Neural progenitor cell (in vitro differentiated cells): ENCODE measurements at regions not wholly inside any gene's neighbourhood (a gene's known extent, or its start where the extent isn't known, plus 50 kb on each side); places are given as distances from the start of the nearest gene placed in this dataset.

Experiments
- DNase-seq: peaks from one replicate; pipeline ENCODE4 v3.0.0-alpha.2; 2016; ENCODE audit warnings: low spot score
- H2AFZ ChIP-seq: fragments of 200-600 bp; sonication (generic); replicated peaks from 2 replicates; pipeline ENCODE4 v1.6.1; 2016; ENCODE audit warnings: antibody characterized with exemption
- H3F3A ChIP-seq: fragments of 200-600 bp; sonication (generic); 2 replicates; pipeline ENCODE4 v1.6.1; 2016; ENCODE audit warnings: antibody characterized with exemption, low read depth
- H3K27ac ChIP-seq: fragments of 200-600 bp; sonication (generic); 2 replicates; pipeline ENCODE4 v1.5.1; 2016; ENCODE audit warnings: mild to moderate bottlenecking
- H3K27me3 ChIP-seq: fragments of 200-600 bp; sonication (generic); 2 replicates; pipeline ENCODE4 v1.6.1; 2016; ENCODE audit warnings: mild to moderate bottlenecking, moderate library complexity
- H3K36me3 ChIP-seq: fragments of 200-600 bp; sonication (generic); 2 replicates; pipeline ENCODE4 v1.5.1; 2016
- H3K4me1 ChIP-seq: fragments of 200-600 bp; sonication (generic); 2 replicates; pipeline ENCODE4 v1.6.1; 2016; ENCODE audit warnings: mixed run types
- H3K4me2 ChIP-seq: fragments of 200-600 bp; sonication (generic); 2 replicates; pipeline ENCODE4 v1.6.1; 2016
- H3K4me3 ChIP-seq: fragments of 200-600 bp; sonication (generic); 2 replicates; pipeline ENCODE4 v1.5.1; 2016
- H3K79me2 ChIP-seq: fragments of 200-600 bp; sonication (generic); 2 replicates; pipeline ENCODE4 v1.6.1; 2016; ENCODE audit warnings: low read depth
- H3K9ac ChIP-seq: fragments of 200-600 bp; sonication (generic); 2 replicates; pipeline ENCODE4 v1.6.1; 2016
- H3K9me3 ChIP-seq: fragments of 200-600 bp; sonication (generic); 2 replicates; pipeline ENCODE4 v1.5.1; 2016; ENCODE audit warnings: low read depth
- H4K20me1 ChIP-seq: fragments of 200-600 bp; sonication (generic); 2 replicates; pipeline ENCODE4 v1.6.1; 2016; ENCODE audit warnings: low read depth
- H3K27ac Mint-ChIP-seq: 3 replicates; pipeline ENCODE4 v1.8.0; 2021; ENCODE audit warnings: mixed read lengths
- H3K27me3 Mint-ChIP-seq: 2 replicates; pipeline ENCODE4 v1.8.0; 2022; ENCODE audit warnings: low read depth, mild to moderate bottlenecking, inconsistent platforms, moderate library complexity, mixed read lengths; ENCODE audit not compliant: insufficient read depth
- H3K36me3 Mint-ChIP-seq: 3 replicates; pipeline ENCODE4 v1.8.0; 2021; ENCODE audit warnings: mixed read lengths
- H3K4me1 Mint-ChIP-seq: 3 replicates; pipeline ENCODE4 v1.8.0; 2021; ENCODE audit warnings: mixed read lengths
- H3K4me3 Mint-ChIP-seq: 3 replicates; pipeline ENCODE4 v1.8.0; 2021; ENCODE audit warnings: mild to moderate bottlenecking, moderate library complexity, mixed read lengths
- H3K9me3 Mint-ChIP-seq: 3 replicates; pipeline ENCODE4 v1.8.0; 2020; ENCODE audit warnings: mixed read lengths
- EZH2 ChIP-seq: fragments of 200-600 bp; sonication (generic); IDR thresholded peaks from 2 replicates; pipeline ENCODE4 v1.6.1; 2017; ENCODE audit warnings: antibody characterized with exemption, mild to moderate bottlenecking, moderate library complexity
- EZH2phosphoT487 ChIP-seq: fragments of 200-600 bp; sonication (generic); IDR thresholded peaks from 2 replicates; pipeline ENCODE4 v1.6.1; 2017; ENCODE audit warnings: antibody characterized with exemption
- TF ChIP-seq, protein P1 (sequence below): fragments of 200-600 bp; sonication (generic); IDR thresholded peaks from 2 replicates; pipeline ENCODE4 v1.5.1; 2017; ENCODE audit warnings: antibody characterized with exemption, mild to moderate bottlenecking

DNA sequence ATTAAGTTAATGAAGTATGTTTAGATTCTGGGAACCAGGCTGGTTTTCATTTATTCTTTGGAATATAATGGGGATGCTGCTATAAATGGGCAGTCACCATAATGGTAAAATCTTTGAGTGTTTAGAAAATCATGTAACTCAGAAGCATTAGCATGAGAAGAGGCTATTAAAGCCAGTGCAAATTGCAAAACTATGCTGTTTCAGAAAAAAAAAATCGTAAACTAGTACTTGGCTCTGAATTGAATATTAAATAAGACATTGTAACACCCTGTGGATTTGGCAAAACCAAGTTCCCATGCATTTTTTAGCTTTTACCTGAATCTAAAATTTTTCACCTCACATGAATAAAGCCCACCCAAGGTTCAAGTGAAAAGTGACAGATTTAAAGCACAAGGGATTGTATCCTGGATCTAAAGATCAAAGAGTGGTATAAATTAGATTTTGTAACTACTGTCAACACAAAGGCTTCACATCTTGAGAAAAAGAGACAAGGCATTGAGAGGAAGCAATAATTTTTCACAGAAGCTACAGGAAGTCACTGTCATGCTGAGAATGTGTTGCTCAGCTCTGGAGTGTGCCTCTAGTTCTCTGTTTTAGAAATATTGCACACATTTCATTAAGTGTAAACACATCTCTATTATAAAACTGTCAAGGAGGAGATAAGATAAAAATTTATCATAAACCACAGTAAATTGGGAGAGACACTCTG lies 142.2 kb downstream of the ABCA8 start:
- peaks cover 24% of the 10 kb centered on the region for H3K4me1 Mint-ChIP-seq
- peaks cover 44% of the 10 kb centered on the region for H3K9me3 Mint-ChIP-seq
- no peak overlapping the region for H3K9ac ChIP-seq
- H3F3A ChIP-seq = no peaks in the 10 kb centered on the region
- no peaks in the 10 kb centered on the region for H4K20me1 ChIP-seq
- no peak overlapping the region for H3K4me3 Mint-ChIP-seq
- H3K36me3 ChIP-seq = no peaks in the 10 kb centered on the region
- H3K79me2 ChIP-seq = no peaks in the 10 kb centered on the region
- H3K27ac Mint-ChIP-seq = peak overlapping the region; percentile 28
- H3K4me2 ChIP-seq = no peak overlapping the region
- no peak overlapping the region for H2AFZ ChIP-seq
- no peak overlapping the region for H3K4me3 ChIP-seq
- no peak overlapping the region for H3K27ac ChIP-seq
- TF ChIP-seq EZH2 (no peak), EZH2phosphoT487 (no peak)
- TF ChIP-seq, protein P1, sequence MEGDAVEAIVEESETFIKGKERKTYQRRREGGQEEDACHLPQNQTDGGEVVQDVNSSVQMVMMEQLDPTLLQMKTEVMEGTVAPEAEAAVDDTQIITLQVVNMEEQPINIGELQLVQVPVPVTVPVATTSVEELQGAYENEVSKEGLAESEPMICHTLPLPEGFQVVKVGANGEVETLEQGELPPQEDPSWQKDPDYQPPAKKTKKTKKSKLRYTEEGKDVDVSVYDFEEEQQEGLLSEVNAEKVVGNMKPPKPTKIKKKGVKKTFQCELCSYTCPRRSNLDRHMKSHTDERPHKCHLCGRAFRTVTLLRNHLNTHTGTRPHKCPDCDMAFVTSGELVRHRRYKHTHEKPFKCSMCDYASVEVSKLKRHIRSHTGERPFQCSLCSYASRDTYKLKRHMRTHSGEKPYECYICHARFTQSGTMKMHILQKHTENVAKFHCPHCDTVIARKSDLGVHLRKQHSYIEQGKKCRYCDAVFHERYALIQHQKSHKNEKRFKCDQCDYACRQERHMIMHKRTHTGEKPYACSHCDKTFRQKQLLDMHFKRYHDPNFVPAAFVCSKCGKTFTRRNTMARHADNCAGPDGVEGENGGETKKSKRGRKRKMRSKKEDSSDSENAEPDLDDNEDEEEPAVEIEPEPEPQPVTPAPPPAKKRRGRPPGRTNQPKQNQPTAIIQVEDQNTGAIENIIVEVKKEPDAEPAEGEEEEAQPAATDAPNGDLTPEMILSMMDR = no peak
- H3K27me3 Mint-ChIP-seq = peaks cover 17% of the 10 kb centered on the region
- H3K9me3 ChIP-seq = no peaks in the 10 kb centered on the region
- no peak for DNase-seq
- no peaks in the 10 kb centered on the region for H3K4me1 ChIP-seq
- no peaks in the 10 kb centered on the region for H3K27me3 ChIP-seq
- peaks cover 9% of the 10 kb centered on the region for H3K36me3 Mint-ChIP-seq

DNA sequence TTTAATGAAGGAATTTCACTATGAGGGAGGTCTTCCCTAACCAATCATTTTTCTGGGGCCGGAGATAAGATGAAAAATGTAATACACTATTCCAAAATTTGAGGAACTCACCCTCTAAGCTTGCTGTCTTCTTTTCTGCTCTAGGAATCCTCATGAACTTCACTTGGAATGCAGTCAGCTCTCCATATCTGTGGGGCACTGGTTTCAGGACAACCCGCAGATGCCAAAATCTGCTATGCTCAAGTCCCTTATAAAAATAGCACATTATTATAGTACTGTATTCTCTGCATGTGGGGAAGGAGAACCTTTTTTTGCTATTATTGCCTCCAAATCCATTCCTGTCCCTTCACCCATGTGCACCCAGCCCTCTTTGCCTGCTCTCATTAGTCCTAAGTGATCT lies 146.0 kb downstream of the ABCA8 start:
- Histone ChIP-seq H3K9me3 (no peaks in the 10 kb centered on the region), H3K27ac (no peak overlapping the region), H2AFZ (no peak overlapping the region), H3K4me1 (no peaks in the 10 kb centered on the region), H3K36me3 (no peaks in the 10 kb centered on the region), H3K9ac (no peak overlapping the region), H3K4me2 (no peak overlapping the region), H4K20me1 (no peaks in the 10 kb centered on the region), H3F3A (no peaks in the 10 kb centered on the region), H3K79me2 (no peaks in the 10 kb centered on the region), H3K27me3 (no peaks in the 10 kb centered on the region), H3K4me3 (no peak overlapping the region)
- Mint-ChIP-seq H3K27me3 (peaks cover 8% of the 10 kb centered on the region), H3K9me3 (peaks cover 37% of the 10 kb centered on the region), H3K4me3 (no peak overlapping the region), H3K36me3 (no peaks in the 10 kb centered on the region), H3K27ac (no peak overlapping the region), H3K4me1 (peaks cover 15% of the 10 kb centered on the region)
- DNase-seq = no peak
- no peak for TF ChIP-seq EZH2
- TF ChIP-seq EZH2phosphoT487 = no peak
- TF ChIP-seq, protein P1 = no peak

DNA sequence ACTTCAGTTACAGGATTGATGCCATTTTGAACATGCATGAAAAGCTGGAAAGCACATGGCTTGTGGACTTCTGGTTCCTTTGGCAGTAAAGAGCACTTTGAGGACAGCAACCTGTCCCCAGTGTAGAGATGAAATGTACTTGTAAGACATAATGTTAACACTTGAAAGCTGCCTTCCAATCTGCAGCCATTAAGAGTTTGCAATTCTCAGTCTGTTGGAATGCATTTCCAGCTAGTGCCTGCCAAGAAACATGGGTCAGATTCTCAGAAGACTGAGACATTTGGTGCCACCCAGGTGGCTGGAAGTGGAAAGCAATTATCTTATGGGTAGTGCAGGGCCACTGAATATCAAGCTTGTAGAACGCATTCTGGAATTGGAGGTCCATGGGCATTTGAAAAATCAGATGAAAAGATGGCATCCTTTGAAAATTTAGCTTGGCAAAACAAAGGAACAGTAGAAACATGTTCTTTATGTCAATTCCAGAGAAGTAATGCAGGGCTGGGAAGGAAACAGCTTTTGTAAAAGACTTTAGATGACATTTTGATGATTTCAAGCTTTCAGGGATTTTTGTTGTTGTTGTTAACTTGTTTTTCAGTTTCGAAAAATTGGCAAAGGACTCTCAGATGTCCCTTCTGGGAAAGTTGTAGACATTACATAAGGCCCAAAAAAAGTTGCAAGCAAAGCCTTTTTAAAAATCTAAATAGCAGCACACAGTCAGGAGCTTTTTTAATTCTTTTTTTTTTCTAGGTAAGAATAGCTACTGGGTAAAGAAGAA lies 147.0 kb downstream of the ABCA8 start:
- H3F3A ChIP-seq = no peaks in the 10 kb centered on the region
- no peak overlapping the region for H3K4me2 ChIP-seq
- Mint-ChIP-seq H3K9me3 (peaks cover 39% of the 10 kb centered on the region), H3K27ac (no peak overlapping the region), H3K27me3 (peaks cover 8% of the 10 kb centered on the region), H3K4me1 (peaks cover 19% of the 10 kb centered on the region), H3K4me3 (no peak overlapping the region), H3K36me3 (no peaks in the 10 kb centered on the region)
- no peaks in the 10 kb centered on the region for H4K20me1 ChIP-seq
- H3K27ac ChIP-seq = no peak overlapping the region
- no peak for DNase-seq
- H3K36me3 ChIP-seq = no peaks in the 10 kb centered on the region
- H3K27me3 ChIP-seq = no peaks in the 10 kb centered on the region
- peaks cover 5% of the 10 kb centered on the region for H3K4me1 ChIP-seq
- H3K9me3 ChIP-seq = no peaks in the 10 kb centered on the region
- H3K79me2 ChIP-seq = no peaks in the 10 kb centered on the region
- no peak overlapping the region for H3K4me3 ChIP-seq
- TF ChIP-seq, protein P1 = no peak
- no peak for TF ChIP-seq EZH2
- TF ChIP-seq EZH2phosphoT487 = no peak
- H3K9ac ChIP-seq = no peak overlapping the region
- no peak overlapping the region for H2AFZ ChIP-seq
